RWPE1 (cell line): ENCODE measurements at regions not wholly inside any gene's neighbourhood (a gene's known extent, or its start where the extent isn't known, plus 50 kb on each side); places are given as distances from the start of the nearest gene placed in this dataset.

ENCODE experiments used
- CTCF ChIA-PET: fragments of 350-600 bp; sonication (Branson Sonifier 250); formaldehyde crosslinking; extraction: SDS; loops from one replicate; lab custom pipeline; 2021; lab: Yijun Ruan, JAX
- POLR2A ChIA-PET: fragments of 400-600 bp; formaldehyde crosslinking; extraction: SDS; loops from one replicate; lab custom pipeline; 2020; ENCODE audit warnings: antibody characterized with exemption; ENCODE audit not compliant: low non-redundant PET; lab: Yijun Ruan, JAX
- DNase-seq: peaks from one replicate; pipeline ENCODE4 v3.0.0; 2012; ENCODE audit warnings: low spot score
- H3K27ac ChIP-seq: fragments of 450-650 bp; 2 replicates; pipeline ENCODE4 v1.5.1; 2017
- TF ChIP-seq, protein P1 (sequence below): fragments of 450-650 bp; conservative IDR thresholded peaks from 2 replicates; pipeline ENCODE4 v1.5.1; 2017; ENCODE audit warnings: low read depth, mild to moderate bottlenecking

DNA sequence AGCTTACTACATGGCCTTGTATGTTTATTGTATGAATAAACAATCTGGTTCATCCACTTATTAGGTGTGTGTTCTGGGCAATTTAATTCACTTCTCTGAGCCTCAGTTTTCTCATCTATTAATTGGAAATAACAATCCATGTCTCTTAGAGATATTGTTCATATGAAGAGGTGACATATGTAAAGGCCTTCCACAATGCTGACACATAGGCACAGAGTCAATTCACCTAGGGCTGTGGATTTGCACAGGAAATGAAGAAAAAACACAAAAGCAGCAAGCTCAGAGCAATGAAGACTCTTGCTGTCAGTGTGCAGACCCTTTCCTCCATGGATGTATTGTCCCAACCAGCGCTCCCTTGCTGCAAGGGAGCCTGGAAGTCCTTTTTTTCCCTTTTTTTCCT lies 195.2 kb upstream of the CAMK1G start:
- TF ChIP-seq, protein P1, sequence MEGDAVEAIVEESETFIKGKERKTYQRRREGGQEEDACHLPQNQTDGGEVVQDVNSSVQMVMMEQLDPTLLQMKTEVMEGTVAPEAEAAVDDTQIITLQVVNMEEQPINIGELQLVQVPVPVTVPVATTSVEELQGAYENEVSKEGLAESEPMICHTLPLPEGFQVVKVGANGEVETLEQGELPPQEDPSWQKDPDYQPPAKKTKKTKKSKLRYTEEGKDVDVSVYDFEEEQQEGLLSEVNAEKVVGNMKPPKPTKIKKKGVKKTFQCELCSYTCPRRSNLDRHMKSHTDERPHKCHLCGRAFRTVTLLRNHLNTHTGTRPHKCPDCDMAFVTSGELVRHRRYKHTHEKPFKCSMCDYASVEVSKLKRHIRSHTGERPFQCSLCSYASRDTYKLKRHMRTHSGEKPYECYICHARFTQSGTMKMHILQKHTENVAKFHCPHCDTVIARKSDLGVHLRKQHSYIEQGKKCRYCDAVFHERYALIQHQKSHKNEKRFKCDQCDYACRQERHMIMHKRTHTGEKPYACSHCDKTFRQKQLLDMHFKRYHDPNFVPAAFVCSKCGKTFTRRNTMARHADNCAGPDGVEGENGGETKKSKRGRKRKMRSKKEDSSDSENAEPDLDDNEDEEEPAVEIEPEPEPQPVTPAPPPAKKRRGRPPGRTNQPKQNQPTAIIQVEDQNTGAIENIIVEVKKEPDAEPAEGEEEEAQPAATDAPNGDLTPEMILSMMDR, result no peak
- CTCF ChIA-PET, result no interaction called here
- H3K27ac ChIP-seq, result peak overlapping the region; percentile 92; the same call in 1 of the 2 replicates
- POLR2A ChIA-PET, result interaction anchor here (1.4 kb wide), 1 partner anchor 40 kb away, joined by 3 read pairs; no protein-coding TSS in a partner anchor
- DNase-seq, result no peak

DNA sequence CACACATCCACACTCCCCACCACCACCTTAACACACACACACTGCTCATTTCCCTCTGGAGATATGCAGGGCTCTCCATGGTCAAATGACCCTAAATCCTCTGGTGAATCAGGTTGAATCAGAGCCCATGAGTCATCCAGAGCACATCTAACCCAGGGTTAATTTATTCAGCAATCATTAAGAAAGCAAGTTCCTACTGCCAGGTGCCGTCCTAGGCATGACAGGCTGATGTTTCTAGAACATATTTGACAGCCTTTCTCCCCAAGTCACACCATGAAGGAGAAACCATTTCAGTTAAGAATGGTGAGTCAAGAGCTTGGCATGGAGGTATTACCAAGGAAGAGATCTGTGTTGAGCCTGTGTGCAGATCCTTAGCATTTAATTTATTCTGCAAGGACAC lies 194.3 kb upstream of the CAMK1G start:
- peak overlapping the region; percentile 92 for H3K27ac ChIP-seq
- POLR2A ChIA-PET, result interaction anchor here (1.0 kb wide), 1 partner anchor 39 kb away, joined by 3 read pairs; no protein-coding TSS in a partner anchor
- CTCF ChIA-PET, result interaction anchor here (1.8 kb wide), 1 partner anchor 35 kb away, joined by 4 read pairs; no protein-coding TSS in a partner anchor
- TF ChIP-seq, protein P1, result no peak
- peak; percentile 92 for DNase-seq

DNA sequence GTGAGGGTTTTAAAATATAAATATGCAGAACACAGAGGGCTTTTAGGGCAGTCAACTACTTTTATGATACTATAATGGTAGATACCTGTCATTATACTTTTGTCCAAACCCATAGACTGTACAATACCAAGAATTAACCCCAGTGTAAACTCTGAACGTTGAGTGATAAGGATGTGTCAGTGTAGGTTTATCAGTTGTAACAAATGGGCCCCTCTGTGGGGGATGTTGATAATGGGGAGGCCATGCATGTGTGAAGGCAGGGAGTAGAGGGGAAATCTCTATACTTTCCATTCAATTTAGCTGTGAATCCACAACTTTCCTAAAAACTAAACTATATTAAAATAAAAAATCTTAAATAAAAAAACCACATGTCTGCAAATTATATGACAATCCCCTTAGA lies 193.5 kb upstream of the CAMK1G start:
- ChIA-PET CTCF (interaction anchor here (0.6 to 1.8 kb wide), 2 partner anchors 20 to 36 kb away, joined by 4 read pairs; no protein-coding TSS in a partner anchor), POLR2A (interaction anchor here (1.0 kb wide), 1 partner anchor 38 kb away, joined by 3 read pairs; no protein-coding TSS in a partner anchor)
- H3K27ac ChIP-seq, result peak overlapping the region; percentile 92
- DNase-seq, result no peak
- TF ChIP-seq, protein P1, result no peak

DNA sequence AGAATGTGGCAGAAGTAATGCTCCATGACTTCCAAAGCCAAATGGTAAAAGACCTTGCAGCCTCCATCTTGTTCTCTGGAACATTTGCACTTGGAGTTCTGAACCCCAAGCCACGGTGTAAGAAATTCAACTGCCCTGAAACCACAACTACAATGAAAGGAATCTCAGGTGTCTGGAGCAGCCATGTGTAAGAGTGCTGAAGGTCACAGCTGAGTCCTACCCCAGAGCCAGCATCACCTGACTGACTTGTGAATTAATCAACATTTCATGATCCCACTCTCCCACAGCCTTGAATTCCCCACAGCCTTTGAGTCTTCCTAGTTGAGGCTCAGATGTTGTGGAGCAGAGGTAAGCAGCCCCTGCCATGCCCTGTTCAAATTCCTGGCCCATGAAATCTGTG lies 192.8 kb upstream of the CAMK1G start:
- TF ChIP-seq, protein P1, result no peak
- H3K27ac ChIP-seq, result peak overlapping the region; percentile 92
- ChIA-PET POLR2A (no interaction called here), CTCF (interaction anchor here (0.6 to 1.8 kb wide), 2 partner anchors 21 to 36 kb away, joined by 4 read pairs; no protein-coding TSS in a partner anchor)
- DNase-seq, result no peak

DNA sequence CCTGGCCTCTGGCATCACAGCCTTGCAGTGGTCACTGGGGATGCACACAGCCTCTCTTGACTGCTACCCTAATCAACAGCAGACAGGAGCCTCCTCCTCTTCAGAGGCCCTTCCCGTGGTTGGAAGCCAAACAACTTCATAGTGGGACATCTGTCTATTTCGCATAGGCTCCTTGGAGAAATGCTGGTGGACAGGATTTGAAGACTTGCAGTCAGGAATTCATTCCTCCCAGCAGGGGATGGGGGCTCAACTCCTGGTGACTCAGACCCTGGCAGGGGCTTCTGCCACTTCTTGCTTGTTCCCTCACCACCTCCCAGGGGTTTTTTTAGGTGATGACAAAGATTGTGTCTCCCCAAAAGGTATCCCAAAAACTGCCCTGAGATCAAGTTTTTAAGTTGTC lies 191.7 kb upstream of the CAMK1G start:
- TF ChIP-seq, protein P1, result no peak
- CTCF ChIA-PET, result no interaction called here
- POLR2A ChIA-PET, result no interaction called here

DNA sequence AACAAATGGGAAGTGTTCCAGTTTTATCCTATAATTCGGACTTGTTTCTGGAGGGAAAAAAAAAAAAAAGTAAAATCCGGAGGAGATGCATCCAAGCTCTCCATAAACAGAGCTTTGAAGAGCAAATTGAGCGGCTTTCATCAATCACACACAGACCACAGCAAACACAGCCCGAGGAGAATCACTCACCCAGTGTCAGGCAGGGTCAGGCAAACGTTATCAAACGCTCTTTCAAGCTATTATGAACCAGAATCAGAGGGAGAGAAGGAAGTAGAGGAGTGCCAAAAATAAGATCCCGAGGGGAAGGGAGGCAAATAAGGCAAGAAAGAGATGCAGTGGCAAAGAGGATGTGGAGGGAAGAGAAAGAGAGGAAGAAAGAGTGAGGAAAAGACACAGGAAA lies 188.3 kb upstream of the CAMK1G start:
- no peak for DNase-seq
- no peak overlapping the region for H3K27ac ChIP-seq
- TF ChIP-seq, protein P1, result no peak
- CTCF ChIA-PET, result interaction anchor here (0.6 to 0.7 kb wide), 2 partner anchors 24 to 40 kb away, joined by 3 to 4 read pairs; no protein-coding TSS in a partner anchor
- POLR2A ChIA-PET, result no interaction called here

More for the DNA sequence above, 191.7 kb upstream of the CAMK1G start:
- H3K27ac ChIP-seq, result peak overlapping the region; percentile 45
- no peak for DNase-seq
